Kasumi-1 (cell line): ENCODE measurements at regions not wholly inside any gene's neighbourhood (a gene's known extent, or its start where the extent isn't known, plus 50 kb on each side); places are given as distances from the start of the nearest gene placed in this dataset.
"Not testable (repeated sequence)": the region's sequence is repeated elsewhere in the genome, so short reads cannot be mapped to it uniquely, and the experiment has no call there.

Source experiments
- DNase-seq, 2 experiments: peaks; one replicate each; lab custom pipeline; 2025; lab: John Stamatoyannopoulos, UW

DNA sequence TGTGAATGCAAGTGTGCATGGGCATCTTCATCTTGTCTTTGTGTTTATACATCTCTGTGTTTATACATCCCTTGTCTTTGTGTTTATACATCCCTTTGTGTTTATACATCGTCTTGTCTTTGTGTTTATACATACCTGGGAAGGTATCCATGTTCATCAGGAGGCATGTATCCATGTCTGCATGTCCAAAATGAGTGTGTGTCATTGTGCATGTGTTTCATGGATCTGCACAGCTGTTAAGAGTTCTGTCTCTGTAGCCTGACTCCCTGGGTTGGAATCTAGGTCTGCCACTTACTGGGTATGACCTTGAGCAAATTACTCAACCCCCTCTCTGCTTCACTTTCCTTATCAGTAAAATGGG is 50.1 kb upstream of the SIRPA start:
- no peak for DNase-seq

- peak; percentile 76 to 77 for DNase-seq
Observed at GRCh38 chr20:1844325-1845162, 50.7 kb upstream of the SIRPA start.

GRCh38 chr20:1842281-1842680 is 52.9 kb upstream of the SIRPA start:
- DNase-seq: no peak

DNA sequence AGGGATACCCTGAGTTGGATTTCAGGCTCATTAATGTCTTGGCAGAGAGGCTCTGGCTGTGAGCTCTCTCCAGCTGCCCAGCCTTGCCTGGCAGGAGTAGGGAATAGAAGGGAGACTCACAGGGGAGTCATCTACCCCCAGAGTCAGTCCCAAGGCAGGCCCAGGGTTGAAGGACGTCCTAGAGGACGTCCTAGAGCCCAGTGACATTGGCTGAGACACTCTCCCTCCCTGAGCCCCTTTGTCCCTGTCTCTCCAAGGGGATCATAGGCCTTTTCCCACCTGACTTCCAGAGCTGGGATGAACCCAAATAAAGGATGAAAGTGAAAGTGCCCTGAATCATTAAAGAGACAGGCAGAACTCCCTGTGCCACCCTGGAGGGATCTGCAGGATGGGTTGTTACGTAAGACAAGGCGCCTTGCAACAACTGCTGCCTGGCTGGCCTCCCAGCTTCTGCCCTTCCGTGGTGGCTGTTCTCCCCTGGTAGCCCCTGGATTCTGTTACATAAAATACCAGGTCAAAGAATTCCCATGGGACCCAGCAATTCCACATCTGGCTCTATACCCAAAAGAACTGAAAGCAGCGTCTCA is 53.6 kb upstream of the SIRPA start:
- no peak for DNase-seq

- no peak for DNase-seq
Observed at GRCh38 chr20:1840817-1841553, 54.2 kb upstream of the SIRPA start.

GRCh38 chr20:1839376-1840317 is 55.6 kb upstream of the SIRPA start:
- not testable (repeated sequence) for DNase-seq

GRCh38 chr20:1838556-1839279 is 56.5 kb upstream of the SIRPA start:
- DNase-seq: no peak

- DNase-seq: no peak
Observed at GRCh38 chr20:1835186-1836035, 59.8 kb upstream of the SIRPA start.

- no peak for DNase-seq
Observed at GRCh38 chr20:1833728-1834726, 61.2 kb upstream of the SIRPA start.

DNA sequence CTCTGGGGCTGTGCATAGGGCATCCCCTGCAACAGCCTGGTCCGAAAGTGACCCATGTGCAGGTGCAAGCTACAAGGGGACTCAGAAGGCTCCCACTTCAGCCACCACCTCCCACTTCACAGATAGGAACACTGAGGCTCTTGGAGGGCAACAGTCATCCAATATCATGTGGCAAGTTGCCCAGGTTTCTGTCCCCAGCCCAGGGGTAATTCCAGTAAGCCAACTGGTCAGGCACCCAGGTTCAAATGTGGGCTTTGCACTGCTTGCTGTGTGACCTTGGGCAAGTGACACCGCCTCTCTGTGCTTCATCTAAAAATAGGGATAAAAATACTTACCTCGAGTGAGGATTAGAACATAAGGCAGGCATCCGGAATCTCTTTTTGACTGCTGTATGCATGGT is 62.0 kb upstream of the SIRPA start:
- DNase-seq: no peak

DNA sequence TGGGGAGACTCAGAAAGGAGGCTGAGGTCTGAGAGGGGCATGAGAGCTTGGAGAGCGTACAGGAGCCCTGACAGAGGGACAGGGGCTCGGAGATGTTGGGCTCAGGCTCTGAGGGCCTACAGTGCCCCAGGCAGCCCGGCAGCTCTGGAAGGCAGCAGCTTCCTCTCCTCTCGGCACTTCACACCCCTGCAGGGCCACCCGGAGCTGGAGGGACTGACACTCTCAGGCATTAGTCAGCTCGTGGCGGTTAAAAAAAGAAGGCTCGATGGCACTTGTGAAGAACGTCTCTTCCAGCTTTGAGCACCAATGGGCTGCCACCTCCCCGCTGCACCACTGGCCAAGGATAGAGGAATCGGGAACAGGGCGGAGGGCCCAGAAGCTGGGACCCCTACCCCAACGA is 62.6 kb upstream of the SIRPA start:
- DNase-seq: no peak

DNA sequence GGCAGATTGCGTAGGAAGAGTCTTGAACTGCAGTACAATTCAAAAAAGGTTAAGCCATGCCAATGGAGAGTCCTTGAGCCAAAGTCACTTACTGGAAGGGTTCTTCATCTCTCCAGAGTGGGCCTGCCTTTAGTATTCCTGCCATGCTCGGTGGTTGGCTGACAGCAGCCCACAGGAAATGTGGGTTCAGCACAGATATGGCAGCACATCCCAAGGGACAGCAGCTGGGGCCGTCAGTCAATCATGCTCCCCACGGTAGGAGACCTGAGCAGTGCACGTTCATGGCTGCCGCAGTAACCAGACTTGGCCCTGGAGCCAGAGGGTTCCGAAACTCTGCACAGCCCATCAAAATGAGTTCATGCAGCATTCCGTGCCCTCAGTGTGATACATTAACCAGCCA is 63.6 kb upstream of the SIRPA start:
- no peak for DNase-seq

DNA sequence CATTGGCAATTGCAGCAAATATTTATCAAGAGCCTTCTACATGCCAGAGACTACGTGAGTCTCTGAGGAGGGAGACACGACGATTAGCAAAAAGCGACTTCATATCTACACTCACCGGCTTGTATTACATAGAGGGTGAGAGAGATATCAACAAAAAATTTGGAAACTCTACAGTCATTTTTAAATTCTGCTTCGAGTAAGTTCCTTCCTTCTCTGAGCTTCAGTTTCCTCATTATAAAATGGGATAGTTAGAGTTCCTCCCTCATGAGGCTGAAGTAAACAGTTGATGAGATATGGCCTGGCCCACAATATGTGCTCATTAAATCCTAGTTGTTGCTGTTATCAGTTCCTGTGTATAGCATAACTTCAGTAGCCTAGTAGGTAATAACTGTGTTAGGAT is 64.1 kb upstream of the SIRPA start:
- no peak for DNase-seq

DNA sequence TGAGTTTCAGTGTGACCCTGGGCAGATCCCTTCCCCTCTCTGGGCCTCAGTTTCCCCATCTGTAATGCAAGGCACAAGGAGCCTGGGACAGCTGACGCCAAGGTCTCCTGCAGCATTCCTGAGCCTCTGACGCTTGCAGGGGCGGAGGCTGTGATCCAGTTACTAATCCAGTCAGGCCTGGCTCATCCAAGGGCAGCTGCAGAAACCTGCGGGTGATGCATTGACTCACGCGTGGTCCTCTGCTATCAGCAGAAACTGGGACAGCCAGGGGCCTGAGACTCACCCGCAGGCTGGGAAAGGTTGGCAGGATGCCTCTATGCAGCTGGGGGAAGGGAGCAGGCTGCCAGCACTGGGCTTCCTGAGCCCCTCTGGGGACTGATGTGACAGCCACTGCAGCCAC is 65.0 kb upstream of the SIRPA start:
- no peak for DNase-seq

DNA sequence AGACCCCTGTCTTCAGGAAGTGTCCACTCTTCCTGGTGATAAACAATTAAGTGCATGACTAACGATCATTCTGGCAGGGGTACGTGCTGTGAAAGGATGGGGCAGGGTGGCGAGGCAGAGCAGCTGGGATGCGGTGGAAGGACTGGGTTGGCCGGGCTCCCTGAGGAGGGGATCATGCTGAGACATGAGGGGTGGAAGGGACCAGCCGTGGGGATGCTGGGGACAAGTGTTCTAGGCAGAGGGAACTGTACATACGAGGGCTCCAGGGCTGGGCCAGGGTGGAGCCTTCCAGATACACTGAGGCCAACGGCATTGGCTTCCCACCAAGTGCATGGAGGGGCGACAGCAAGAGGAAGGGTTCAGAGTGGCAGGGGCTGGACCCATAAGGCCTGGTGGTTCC is 65.7 kb upstream of the SIRPA start:
- no peak for DNase-seq

DNA sequence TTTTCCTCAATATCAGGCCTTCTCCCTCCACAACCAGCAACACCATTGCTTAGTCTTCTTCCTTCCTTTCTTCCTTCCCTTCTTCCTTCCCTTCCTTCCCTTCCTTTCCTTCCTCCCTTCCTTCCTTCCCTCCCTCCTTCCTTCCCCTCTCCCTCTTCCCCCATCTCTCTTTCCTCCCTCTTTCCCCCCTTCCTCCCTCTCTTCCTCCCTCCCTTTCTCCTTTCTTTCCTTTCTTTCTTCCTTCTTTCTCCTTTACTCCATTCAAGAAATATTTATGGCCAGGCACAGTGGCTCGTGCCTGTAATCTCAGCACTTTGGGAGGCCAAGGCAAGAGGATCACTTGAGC is 66.4 kb upstream of the SIRPA start:
- DNase-seq: no peak

- DNase-seq: no peak
Observed at GRCh38 chr20:1827974-1828785, 67.0 kb upstream of the SIRPA start.

DNA sequence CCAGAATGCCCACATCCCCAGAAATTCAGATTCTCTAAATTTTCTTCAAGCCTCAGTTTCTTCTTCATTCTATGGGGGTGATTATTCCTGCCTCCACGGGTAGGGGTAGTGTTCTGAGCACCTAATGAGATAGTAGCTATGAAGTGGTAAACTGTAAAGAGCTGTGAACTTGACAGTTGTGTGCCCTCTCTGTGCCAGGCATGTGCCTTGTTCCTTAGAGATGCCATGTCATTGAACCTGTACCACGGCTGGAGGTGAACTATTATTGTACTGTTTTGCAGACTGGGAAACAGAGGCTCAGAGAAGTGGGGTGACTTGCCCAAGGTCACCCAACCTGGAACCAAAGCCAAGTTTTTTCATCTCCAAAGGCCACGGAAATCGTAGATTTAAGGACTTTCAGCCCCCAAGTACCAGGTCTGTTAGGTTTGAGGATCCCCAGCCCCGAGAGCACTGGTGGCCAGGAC is 67.7 kb upstream of the SIRPA start:
- DNase-seq: no peak
